HEK293T (cell line): ENCODE measurements at regions not wholly inside any gene's neighbourhood (a gene's known extent, or its start where the extent isn't known, plus 50 kb on each side); places are given as distances from the start of the nearest gene placed in this dataset.

Experiments used
- ARNT ChIP-seq: fragments of 450-650 bp; IDR thresholded peaks from 2 replicates; pipeline ENCODE4 v1.6.1; 2017; ENCODE audit warnings: mild to moderate bottlenecking
- BHLHE40 ChIP-seq: fragments of 450-650 bp; IDR thresholded peaks from 2 replicates; pipeline ENCODE4 v1.6.1; 2016; ENCODE audit warnings: mild to moderate bottlenecking, moderate library complexity, borderline replicate concordance
- ELF4 ChIP-seq: fragments of 450-650 bp; IDR thresholded peaks from 2 replicates; pipeline ENCODE4 v1.6.1; 2017; ENCODE audit warnings: antibody characterized with exemption
- FOXA1 ChIP-seq: fragments of 450-650 bp; IDR thresholded peaks from 2 replicates; pipeline ENCODE4 v1.6.1; 2016; ENCODE audit warnings: mild to moderate bottlenecking
- FOXK2 ChIP-seq: fragments of 450-650 bp; IDR thresholded peaks from 2 replicates; pipeline ENCODE4 v1.6.1; 2016; ENCODE audit warnings: mild to moderate bottlenecking
- FOXM1 ChIP-seq: fragments of 450-650 bp; IDR thresholded peaks from 2 replicates; pipeline ENCODE4 v1.6.1; 2017; ENCODE audit warnings: mild to moderate bottlenecking, borderline replicate concordance
- LEF1 ChIP-seq: fragments of 450-650 bp; IDR thresholded peaks from 2 replicates; pipeline ENCODE4 v1.6.1; 2017; ENCODE audit warnings: mild to moderate bottlenecking, borderline replicate concordance
- NFRKB ChIP-seq: fragments of 450-650 bp; IDR thresholded peaks from 2 replicates; pipeline ENCODE4 v1.6.1; 2016; ENCODE audit warnings: mild to moderate bottlenecking, moderate library complexity
- SP1 ChIP-seq: fragments of 450-650 bp; IDR thresholded peaks from 2 replicates; pipeline ENCODE4 v1.6.1; 2017
- SUZ12 ChIP-seq: fragments of 450-650 bp; IDR thresholded peaks from 2 replicates; pipeline ENCODE4 v1.6.1; 2016; ENCODE audit warnings: mild to moderate bottlenecking
- TARDBP ChIP-seq: fragments of 450-650 bp; IDR thresholded peaks from 2 replicates; pipeline ENCODE4 v1.6.1; 2016
- ZNF384 ChIP-seq: fragments of 450-650 bp; IDR thresholded peaks from 2 replicates; pipeline ENCODE4 v1.6.1; 2016
- TF ChIP-seq, protein P1 (sequence below): fragments of 450-650 bp; IDR thresholded peaks from 2 replicates; pipeline ENCODE4 v1.6.1; 2016

DNA sequence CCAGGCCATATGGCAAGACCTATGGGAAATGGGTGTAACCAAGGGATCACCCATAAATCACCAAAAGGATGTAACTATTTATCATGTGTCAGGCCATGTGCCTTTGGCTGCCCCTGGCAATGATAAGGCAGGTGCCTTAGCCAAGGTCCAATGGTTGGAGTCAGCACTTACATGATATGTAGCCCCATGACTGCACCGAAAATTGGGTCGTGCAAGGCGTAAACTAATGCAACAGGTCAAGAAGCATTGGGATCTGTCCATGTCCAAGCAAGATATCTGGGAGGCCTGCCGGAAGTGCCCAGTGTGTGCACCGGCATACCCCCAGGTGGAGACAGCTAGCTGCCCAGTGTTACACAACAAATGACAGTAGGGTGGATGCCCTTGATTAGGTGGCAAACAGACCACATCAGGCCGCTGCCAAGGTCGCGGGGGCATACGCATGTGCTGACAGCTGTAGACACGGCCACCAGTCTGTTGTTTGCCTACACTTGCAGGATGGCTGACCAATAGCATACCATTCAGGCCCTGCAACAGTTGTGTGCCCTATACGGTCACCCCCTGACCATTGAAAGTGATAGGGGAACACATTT, 698.2 kb upstream of the AGA start:
- TF ChIP-seq SP1 (no peak), FOXK2 (no peak), ARNT (no peak), LEF1 (no peak), ELF4 (no peak), FOXM1 (no peak), BHLHE40 (no peak), FOXA1 (no peak), SUZ12 (no peak), NFRKB (no peak), ZNF384 (no peak), TARDBP (no peak)
- TF ChIP-seq, protein P1, sequence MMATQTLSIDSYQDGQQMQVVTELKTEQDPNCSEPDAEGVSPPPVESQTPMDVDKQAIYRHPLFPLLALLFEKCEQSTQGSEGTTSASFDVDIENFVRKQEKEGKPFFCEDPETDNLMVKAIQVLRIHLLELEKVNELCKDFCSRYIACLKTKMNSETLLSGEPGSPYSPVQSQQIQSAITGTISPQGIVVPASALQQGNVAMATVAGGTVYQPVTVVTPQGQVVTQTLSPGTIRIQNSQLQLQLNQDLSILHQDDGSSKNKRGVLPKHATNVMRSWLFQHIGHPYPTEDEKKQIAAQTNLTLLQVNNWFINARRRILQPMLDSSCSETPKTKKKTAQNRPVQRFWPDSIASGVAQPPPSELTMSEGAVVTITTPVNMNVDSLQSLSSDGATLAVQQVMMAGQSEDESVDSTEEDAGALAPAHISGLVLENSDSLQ = no peak
